ENCODE measurements at regions not wholly inside any gene's neighbourhood (a gene's known extent, or its start where the extent isn't known, plus 50 kb on each side); places are given as distances from the start of the nearest gene placed in this dataset.
"Not testable (repeated sequence)": the region's sequence is repeated elsewhere in the genome, so short reads cannot be mapped to it uniquely, and the experiment has no call there.

- DNase-seq: no peak
Observed at GRCh38 chr6:94245395-94245794, 826.0 kb upstream of the EPHA7 start.

- no peak for DNase-seq
Observed at GRCh38 chr6:94238868-94239267, 819.5 kb upstream of the EPHA7 start.

GRCh38 chr6:94227741-94228140, 808.4 kb upstream of the EPHA7 start:
- no peak for DNase-seq

- DNase-seq: no peak
Observed at GRCh38 chr6:94217836-94218235, 798.5 kb upstream of the EPHA7 start.

- no peak for DNase-seq
Observed at GRCh38 chr6:94215552-94215951, 796.2 kb upstream of the EPHA7 start.

GRCh38 chr6:94213226-94213625, 793.9 kb upstream of the EPHA7 start:
- DNase-seq: no peak

- DNase-seq: peak in 2 of 51 donors; percentile 0 to 2
Observed at GRCh38 chr6:94196891-94197290, 777.5 kb upstream of the EPHA7 start.

GRCh38 chr6:94190030-94190429, 770.7 kb upstream of the EPHA7 start:
- DNase-seq: no peak

GRCh38 chr6:94184666-94185464, 765.5 kb upstream of the EPHA7 start:
- DNase-seq: no peak

GRCh38 chr6:94177429-94177828, 758.1 kb upstream of the EPHA7 start:
- DNase-seq: no peak

- DNase-seq: no peak
Observed at GRCh38 chr6:94175465-94175864, 756.1 kb upstream of the EPHA7 start.

- no peak for DNase-seq
Observed at GRCh38 chr6:94163877-94164276, 744.5 kb upstream of the EPHA7 start.

- no peak for DNase-seq
Observed at GRCh38 chr6:94150886-94151285, 731.5 kb upstream of the EPHA7 start.

- DNase-seq: no peak
Observed at GRCh38 chr6:94144807-94145206, 725.4 kb upstream of the EPHA7 start.

- DNase-seq: not testable (repeated sequence)
Observed at GRCh38 chr6:94137178-94137577, 717.8 kb upstream of the EPHA7 start.

- DNase-seq: no peak
Observed at GRCh38 chr6:94133106-94133505, 713.7 kb upstream of the EPHA7 start.

- no peak for DNase-seq
Observed at GRCh38 chr6:94131271-94131670, 711.9 kb upstream of the EPHA7 start.

- DNase-seq: peak in 8 of 51 donors; percentile 0 to 4 (median 1)
Observed at GRCh38 chr6:94130478-94130877, 711.1 kb upstream of the EPHA7 start.

- no peak for DNase-seq
Observed at GRCh38 chr6:94129926-94130325, 710.6 kb upstream of the EPHA7 start.

GRCh38 chr6:94127716-94128115, 708.4 kb upstream of the EPHA7 start:
- DNase-seq: no peak

- no peak for DNase-seq
Observed at GRCh38 chr6:94124333-94124732, 705.0 kb upstream of the EPHA7 start.

GRCh38 chr6:94121094-94121493, 701.7 kb upstream of the EPHA7 start:
- no peak for DNase-seq

- no peak for DNase-seq
Observed at GRCh38 chr6:94099072-94099471, 679.7 kb upstream of the EPHA7 start.

GRCh38 chr6:94095961-94096360, 676.6 kb upstream of the EPHA7 start:
- no peak for DNase-seq

Measured in hypothalamus (tissue), 51 donors.